SK-N-MC (cell line): ENCODE measurements at regions not wholly inside any gene's neighbourhood (a gene's known extent, or its start where the extent isn't known, plus 50 kb on each side); places are given as distances from the start of the nearest gene placed in this dataset.

ENCODE experiments used
- EZH2 ChIP-seq: fragments of 200-600 bp; sonication (generic); IDR thresholded peaks from one replicate; pipeline ENCODE4 v1.6.1; 2017; ENCODE audit warnings: antibody characterized with exemption
- FOXP2 ChIP-seq: optimal IDR thresholded peaks from 2 replicates; pipeline ENCODE3; 2011; ENCODE audit warnings: mild to moderate bottlenecking, moderate library complexity; ENCODE audit not compliant: insufficient read depth; ENCODE audit errors: extremely low read length, control extremely low read depth

DNA sequence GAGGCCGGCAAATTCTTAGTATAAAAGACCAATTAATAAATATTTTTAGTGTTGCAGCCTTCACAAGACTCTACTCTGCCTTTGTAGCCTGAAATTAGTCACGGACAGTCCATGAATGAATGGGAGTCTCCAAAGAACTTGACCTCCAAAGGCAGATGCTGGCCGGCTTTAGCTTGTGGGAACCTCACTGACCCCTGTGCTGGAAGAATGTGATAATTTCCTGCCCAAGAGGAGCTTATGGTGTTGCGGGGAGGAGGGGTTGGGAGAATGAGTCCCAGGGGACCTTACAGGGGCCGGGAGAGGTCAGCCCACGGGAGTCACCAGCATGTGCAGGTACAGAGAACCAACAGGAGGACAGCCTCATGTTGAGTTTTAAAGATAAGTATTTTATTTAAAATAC lies 143.1 kb downstream of the IRX2 start:
- TF ChIP-seq EZH2 (no peak), FOXP2 (no peak)
